ENCODE measurements at regions not wholly inside any gene's neighbourhood (a gene's known extent, or its start where the extent isn't known, plus 50 kb on each side); places are given as distances from the start of the nearest gene placed in this dataset.
A peak's percentile ranks its signal among the peaks of the same experiment; 100 is the strongest.
"Not testable (repeated sequence)": the region's sequence is repeated elsewhere in the genome, so short reads cannot be mapped to it uniquely, and the experiment has no call there.

- ATAC-seq: peak; percentile 23
- intact Hi-C loops (cut with DNase I): no loop called here
- no peak for DNase-seq (ENCODE audit: low spot score)
Measured at GRCh38 chr6:109260701-109261100, 121.6 kb downstream of the CD164 start.

GRCh38 chr6:109260126-109260525 is 122.1 kb downstream of the CD164 start:
- no peak for DNase-seq (ENCODE audit: low spot score)
- no peak for ATAC-seq
- intact Hi-C loops (cut with DNase I): no loop called here

- intact Hi-C loops (cut with DNase I): no loop called here
- no peak for DNase-seq (ENCODE audit: low spot score)
- no peak for ATAC-seq
Measured at GRCh38 chr6:109258129-109258528, 124.1 kb downstream of the CD164 start.

GRCh38 chr6:109257494-109257893 is 124.8 kb downstream of the CD164 start:
- DNase-seq (ENCODE audit: low spot score): no peak

GRCh38 chr6:109255946-109256640 is 126.2 kb downstream of the CD164 start:
- intact Hi-C loops (cut with DNase I): no loop called here
- DNase-seq (ENCODE audit: low spot score) (no peak), ATAC-seq (no peak)

More at GRCh38 chr6:109257494-109257893, 124.8 kb downstream of the CD164 start:
- ATAC-seq: no peak
- intact Hi-C loops (cut with DNase I): no loop called here

- DNase-seq (ENCODE audit: low spot score): no peak
- intact Hi-C loops (cut with DNase I): no loop called here
Measured at GRCh38 chr6:109255087-109255486, 127.2 kb downstream of the CD164 start.

GRCh38 chr6:109253366-109253765 is 128.9 kb downstream of the CD164 start:
- ATAC-seq (no peak), DNase-seq (ENCODE audit: low spot score) (no peak)
- intact Hi-C loops (cut with DNase I): no loop called here

More at GRCh38 chr6:109255087-109255486, 127.2 kb downstream of the CD164 start:
- ATAC-seq: no peak

- intact Hi-C loops (cut with DNase I): no loop called here
- DNase-seq (ENCODE audit: low spot score): no peak
- peak; percentile 97 for ATAC-seq
Measured at GRCh38 chr6:109252261-109253041, 129.8 kb downstream of the CD164 start.

- intact Hi-C loops (cut with DNase I): no loop called here
- ATAC-seq: peak; percentile 84
- no peak for DNase-seq (ENCODE audit: low spot score)
Measured at GRCh38 chr6:109251839-109252238, 130.4 kb downstream of the CD164 start.

- DNase-seq (ENCODE audit: low spot score); ATAC-seq; intact Hi-C loops (cut with DNase I): not testable (repeated sequence)
Measured at GRCh38 chr6:109250544-109251156, 131.6 kb downstream of the CD164 start.

- DNase-seq (ENCODE audit: low spot score) (no peak), ATAC-seq (no peak)
- intact Hi-C loops (cut with DNase I): no loop called here
Measured at GRCh38 chr6:109243863-109244825, 138.1 kb downstream of the CD164 start.

- intact Hi-C loops (cut with DNase I): no loop called here
- DNase-seq (ENCODE audit: low spot score) (no peak), ATAC-seq (no peak)
Measured at GRCh38 chr6:109242925-109243324, 139.3 kb downstream of the CD164 start.

GRCh38 chr6:109242029-109242428 is 140.2 kb downstream of the CD164 start:
- intact Hi-C loops (cut with DNase I): no loop called here
- DNase-seq (ENCODE audit: low spot score): no peak
- no peak for ATAC-seq

GRCh38 chr6:109241199-109241598 is 141.1 kb downstream of the CD164 start:
- DNase-seq (ENCODE audit: low spot score) (no peak), ATAC-seq (no peak)
- intact Hi-C loops (cut with DNase I): no loop called here

- intact Hi-C loops (cut with DNase I): no loop called here
- no peak for DNase-seq (ENCODE audit: low spot score)
- ATAC-seq: peak; percentile 59
Measured at GRCh38 chr6:109240370-109241084, 141.7 kb downstream of the CD164 start.

- DNase-seq (ENCODE audit: low spot score): no peak
- peak; percentile 86 for ATAC-seq
- intact Hi-C loops (cut with DNase I): no loop called here
Measured at GRCh38 chr6:109239651-109240321, 142.5 kb downstream of the CD164 start.

- ATAC-seq (peak; percentile 14), DNase-seq (ENCODE audit: low spot score) (no peak)
- intact Hi-C loops (cut with DNase I): no loop called here
Measured at GRCh38 chr6:109239160-109239559, 143.1 kb downstream of the CD164 start.

GRCh38 chr6:109238396-109238795 is 143.1 kb downstream of the CEP57L1 start:
- intact Hi-C loops (cut with DNase I): no loop called here
- DNase-seq (ENCODE audit: low spot score): no peak
- ATAC-seq: no peak

All from sciatic nerve (tissue), 2 donors.